Dedifferentiated amniotic fluid mesenchymal stem cell (primary cell): ENCODE measurements at regions not wholly inside any gene's neighbourhood (a gene's known extent, or its start where the extent isn't known, plus 50 kb on each side); places are given as distances from the start of the nearest gene placed in this dataset.

Experiments used
- DNase-seq: peaks from one replicate; pipeline ENCODE4 v3.0.0-alpha.2; 2016; ENCODE audit errors: extremely low spot score

DNA sequence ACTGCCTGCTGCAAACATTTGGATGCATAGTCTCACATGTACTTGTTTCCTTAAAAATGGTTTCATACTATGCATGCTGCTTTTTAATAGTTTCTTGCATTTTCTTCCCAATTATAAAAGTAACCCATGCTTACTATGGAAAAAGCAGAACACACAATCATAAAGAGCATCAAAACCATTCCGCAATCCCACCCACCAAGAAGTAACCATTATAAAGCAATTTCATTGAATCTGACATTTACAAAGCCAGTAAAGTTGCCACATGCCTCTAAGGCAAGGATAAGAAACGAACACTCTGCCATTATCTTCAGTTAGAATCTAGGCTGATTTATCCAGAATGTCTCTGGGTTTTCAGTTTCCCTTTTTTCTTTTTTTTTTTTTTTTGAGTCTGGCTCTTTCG, 92.7 kb upstream of the OSMR start:
- DNase-seq: no peak

DNA sequence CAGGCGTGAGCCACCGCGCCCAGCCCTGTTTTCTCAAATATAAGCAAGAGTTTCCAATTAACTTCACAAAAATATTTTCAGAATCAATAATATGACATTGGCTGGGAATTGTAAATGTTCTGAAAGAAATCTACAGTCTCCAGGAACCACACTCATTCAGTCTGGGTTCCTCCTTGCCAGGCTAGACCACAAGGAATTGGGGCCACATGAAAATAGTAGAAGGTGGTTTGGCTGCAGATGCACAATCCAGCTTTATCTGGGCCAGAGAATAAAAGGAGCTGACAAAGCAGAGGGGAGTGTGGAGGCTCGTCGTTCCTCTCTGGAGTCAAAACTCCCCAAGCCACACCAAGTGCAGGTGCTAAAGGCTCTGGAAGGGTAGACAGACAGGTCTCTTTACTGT, 92.0 kb upstream of the OSMR start:
- DNase-seq: no peak

DNA sequence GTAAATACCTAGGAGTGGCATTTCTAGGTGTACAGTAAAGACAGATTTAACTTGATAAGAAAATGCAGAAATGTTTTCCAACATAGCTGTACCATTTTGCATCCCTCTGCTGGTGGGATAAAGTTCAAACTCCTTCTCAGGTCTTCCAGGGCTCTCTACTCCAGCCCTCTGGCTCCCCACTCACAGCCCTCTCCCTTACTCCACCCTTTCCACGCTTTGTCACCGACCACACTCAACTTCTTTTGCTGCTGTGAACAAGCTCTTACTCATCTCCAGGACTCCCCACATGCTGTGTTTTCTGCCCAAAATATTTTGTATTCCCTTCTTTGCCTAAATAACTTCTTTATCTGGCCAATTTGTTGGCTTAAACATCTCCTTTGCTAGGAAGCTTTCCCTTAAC, 90.6 kb upstream of the OSMR start:
- no peak for DNase-seq

DNA sequence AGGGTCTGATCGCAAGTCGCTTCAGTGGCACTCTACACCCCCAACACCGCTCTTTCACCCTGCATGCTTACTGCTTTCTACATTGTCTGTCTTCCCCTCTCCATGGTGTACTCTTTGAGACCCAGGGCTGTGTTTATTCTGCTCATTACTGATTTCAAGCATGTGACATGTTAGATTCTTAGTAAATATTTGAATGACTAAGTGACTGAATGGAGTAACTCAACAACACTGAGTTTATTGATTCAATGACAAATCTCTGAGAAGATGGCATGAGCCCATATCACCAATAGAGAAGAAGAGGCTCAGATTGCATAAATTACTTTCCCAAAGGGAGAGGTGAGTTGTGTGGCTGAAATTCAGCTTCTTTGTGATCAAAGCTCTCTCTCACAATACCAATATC, 89.7 kb upstream of the OSMR start:
- no peak for DNase-seq

DNA sequence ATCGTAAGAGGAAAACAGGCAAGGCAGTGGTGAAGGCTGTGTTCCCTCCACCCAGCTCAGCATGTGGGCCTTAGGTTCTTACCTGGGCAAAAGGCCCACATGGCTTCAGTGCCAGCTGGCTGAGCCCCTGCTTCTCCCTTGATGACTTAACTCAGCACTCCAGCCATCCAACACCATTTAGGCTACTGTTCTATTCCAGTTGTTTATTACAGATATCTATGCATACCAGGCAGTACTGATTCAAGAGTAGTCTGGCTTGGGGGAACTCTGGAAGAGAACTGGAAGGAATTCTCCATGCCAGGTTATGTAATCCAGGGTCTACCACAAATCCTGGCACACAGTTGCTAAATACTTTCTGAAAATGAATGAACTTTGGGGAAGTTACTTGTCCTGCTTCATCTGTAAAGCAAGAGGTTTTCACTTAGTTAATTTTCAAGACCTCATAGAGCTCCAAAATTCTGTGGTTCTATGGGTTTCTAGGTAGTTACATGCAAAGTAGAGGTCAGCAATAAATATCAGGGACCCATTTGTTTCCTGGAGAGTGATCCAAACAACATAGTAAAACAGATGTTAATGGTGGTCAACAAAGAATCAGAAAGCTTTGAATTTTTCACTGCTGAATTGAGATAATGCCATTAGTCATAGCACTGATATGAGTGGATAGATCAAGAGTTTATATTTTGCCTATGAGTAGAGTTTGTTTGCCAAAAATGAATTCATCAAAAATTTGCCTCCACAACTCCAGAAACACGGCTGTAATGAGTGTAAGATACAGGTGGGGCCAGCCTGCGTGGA, 88.2 kb upstream of the OSMR start:
- no peak for DNase-seq

DNA sequence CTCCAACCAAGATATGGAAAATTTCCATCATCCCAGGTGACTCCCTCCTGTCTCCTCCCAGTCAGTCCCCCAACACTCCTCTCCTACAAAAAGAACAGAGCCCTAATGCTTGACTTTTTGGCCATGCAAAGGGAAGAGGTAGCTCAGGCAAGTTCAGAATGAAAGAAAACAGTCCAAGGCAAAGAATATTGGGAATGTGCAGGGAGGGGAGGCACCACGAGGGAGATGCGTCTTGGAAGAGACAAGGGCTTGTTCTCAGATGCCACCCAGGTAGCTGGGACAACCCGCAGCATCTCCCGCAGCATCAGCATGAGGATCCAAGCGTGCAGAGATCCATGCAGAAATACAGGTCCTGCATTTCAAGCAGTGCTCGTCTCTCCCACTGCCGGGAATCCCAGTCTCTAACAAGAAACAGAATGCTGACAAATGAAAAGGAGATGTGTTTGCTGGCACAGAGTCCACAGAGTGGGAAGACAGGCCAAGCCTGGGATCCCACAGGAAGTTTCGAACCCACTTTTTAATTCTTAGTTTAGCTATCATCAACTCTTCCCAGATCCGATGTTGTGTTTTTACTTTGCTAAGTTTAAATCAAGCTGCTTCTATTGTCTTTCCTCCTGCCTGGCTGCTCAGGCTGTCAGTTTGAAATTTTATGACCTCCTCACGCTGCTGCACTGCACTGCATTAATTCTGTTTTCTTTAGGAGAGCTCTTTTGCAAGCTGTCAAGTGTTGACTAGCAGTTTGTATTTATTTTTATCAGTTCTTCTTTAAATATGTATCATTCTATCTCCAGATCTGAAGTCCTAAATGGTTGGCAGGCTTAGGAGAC, 86.8 kb upstream of the OSMR start:
- no peak for DNase-seq

DNA sequence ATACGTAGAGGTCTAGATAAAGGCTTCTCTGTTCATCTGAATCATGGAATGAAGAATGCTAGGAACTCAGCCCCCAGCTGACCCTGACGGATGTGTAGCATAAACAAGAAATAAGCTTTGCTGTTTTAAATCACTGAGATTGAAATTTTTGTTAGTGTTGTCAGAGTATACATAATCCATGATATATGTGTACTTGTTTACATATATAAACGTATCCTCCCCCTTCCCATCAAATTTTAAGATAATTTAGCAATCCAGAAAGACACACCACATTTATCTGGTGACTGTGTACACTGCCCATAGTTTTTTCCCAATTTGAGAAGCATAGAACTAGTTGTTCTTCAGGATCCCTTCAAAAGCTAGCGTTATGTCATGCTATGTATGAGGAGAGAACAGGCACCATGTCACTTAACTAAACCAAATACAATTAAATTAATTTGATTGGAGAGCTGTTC, 80.8 kb upstream of the OSMR start:
- DNase-seq: no peak

DNA sequence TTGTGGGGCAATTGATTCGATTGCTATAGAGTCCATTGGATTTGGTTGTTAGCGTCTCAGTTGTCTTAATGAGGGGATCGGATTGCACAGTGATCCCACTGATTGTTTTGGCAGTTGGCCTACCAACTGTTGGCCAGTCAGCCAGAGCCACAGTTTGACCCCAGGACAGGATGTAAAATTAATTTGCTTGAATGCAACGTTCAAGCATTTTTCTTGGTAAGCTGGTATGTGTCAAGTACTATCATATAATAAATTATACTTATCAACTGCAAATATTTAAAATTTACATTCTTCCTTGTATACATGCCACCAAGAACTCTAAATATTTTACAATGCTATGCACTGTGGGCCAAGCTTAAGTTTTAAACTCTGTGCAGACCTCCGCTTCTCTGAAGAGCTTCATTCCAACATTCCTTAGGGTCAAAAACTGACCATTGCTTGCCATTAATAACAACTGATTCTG, 80.4 kb upstream of the OSMR start:
- DNase-seq: no peak

DNA sequence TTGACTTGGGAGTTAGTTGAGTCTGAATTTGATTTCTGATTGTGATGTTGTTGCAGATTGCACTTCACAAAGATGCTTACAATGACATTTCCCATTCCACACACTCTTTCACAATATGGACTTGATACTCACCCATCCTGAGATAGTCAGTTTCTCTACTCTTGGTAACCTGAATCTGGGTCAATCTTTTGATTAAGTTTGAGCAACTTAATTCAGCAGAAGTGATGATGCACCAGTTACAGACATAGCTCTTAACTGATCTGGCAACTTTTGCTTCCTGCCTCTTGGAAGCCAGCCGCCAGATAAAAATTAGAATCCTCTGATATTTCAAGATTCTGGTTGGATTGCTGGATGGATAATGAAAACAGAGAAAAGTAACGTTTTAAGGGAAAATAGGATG, 79.7 kb upstream of the OSMR start:
- no peak for DNase-seq

DNA sequence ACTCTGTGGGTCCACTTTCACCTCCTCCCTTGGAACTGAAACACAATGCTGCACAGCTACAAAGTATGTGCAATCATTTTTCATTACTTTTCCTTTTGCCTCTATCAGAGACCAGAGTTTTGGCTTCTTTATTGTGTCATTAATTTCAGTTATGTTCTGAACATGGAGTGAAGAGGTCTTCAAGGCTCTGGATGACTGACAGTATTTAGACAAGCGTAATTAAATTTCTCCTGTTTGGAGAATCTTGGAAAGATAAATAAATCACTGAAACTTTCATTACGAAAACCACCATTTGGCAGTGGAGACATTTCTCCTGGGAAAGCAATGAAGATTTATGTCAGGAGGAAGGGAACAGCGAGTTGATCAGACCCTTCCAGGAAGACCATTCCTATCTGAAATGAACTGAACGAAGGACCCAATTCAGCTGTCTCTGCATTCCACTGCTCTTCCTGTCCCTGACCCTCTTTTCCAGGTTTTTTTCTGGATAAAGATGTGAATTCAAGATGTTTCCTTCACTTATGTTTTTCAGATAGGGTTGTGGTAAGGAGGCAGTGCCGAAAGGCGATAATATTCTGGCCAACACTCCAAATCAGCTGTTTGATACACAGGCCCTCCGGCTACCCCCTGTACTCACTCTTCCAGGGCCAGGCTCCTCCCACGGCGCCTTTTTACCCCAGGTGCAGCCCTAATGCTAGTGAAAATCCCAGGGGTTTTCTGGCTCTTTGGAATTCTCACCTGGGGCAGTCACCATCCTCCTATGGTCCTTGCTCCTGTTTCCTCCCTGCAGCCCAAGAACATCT, 77.2 kb upstream of the OSMR start:
- DNase-seq: no peak

DNA sequence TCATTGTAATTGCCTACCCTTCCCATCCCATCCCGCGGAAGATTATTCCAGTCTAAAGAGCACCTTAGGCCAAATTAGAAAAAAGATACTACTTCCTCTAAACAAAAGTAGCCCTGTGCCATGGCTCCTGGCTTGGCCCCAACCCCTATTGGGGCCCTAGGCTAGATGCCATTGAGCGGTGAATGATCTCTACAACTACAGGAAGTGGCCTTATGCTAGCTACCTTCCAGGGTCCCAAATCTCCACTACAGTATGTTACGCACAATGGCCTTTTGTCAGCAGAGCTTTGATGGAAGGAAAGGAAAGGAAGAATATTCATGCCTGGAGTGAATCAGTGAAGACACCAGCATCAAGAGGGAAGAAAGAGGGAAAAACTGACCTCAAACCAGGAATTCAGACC, 73.3 kb upstream of the OSMR start:
- DNase-seq: no peak

DNA sequence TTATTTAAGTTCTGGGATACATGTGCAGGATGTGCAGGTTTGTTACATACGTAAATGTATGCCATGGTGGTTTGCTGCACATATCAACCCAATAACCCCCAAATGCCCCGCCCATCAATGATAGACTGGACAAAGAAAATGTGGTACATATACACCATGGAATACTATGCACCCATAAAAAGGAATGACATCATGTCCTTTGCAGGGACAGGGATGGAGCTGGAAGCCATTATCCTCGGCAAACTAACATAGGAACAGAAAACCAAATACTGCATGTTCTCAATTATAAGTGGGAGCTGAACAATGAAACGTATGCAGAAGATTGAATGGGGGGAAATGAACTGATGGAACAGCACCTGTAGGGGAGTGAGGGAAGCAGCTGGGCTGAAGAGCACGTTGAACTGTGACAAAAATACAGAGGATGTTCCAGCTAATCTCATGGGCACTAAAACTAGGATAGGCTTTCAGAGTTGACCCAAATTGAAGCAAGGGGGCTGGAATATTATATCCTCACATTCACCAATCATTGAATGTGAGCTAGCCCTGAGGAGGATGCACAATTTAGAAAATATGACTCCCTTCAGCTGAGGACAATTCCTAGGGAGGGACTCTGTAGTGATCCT, 70.5 kb upstream of the OSMR start:
- DNase-seq: no peak

DNA sequence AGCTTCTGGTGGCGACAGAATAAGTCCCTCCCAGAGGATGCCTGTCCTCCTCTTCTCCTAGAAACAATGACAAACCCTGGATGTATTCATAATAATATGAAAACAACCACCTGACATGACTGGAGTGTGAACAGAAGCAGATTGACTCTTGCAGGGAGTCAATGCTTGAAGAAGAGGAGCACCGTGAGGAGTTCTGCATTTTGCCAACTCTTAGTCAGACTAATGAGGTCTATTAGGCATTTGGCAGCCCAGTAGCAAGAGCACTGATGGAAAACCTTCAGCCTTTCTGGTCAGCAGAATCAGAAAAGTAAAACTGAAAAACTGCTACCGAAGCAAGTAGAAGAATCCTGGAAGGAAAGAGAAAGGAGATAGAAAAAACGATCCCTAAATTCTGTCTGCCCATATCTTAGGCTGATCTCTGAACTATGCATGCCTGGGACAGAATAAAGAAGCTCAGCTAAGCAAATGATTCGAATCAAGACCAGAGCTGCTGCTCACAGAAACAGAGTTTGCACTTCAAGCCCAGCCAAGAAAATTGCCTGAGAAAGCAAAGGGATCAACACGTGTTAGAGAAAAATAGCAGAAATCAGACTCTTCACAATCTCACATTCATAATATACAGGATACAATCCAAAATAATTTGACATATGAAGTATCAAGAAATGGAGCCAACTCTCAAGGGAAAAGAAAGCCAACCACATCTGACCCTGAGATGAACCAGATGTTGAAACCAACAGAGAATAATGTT, 69.5 kb upstream of the OSMR start:
- DNase-seq: no peak

DNA sequence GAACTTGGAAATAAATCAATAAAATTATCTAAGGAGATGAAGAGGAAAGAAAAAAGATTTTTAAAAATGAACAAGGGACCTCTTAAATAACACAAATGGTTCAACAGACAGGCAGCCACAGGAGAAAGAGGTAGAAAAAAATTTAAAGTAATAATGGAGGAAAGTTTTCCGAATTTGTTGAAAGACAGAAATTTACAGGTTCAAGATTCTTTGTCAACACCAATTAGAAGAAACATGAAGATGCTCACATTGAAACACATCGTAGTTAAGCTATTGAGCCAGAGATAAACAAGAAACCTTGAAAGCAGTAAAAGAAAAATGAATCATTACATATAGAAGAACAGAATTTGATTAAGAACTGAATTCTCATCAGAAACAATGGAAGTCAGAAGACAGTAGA, 68.7 kb upstream of the OSMR start:
- no peak for DNase-seq

DNA sequence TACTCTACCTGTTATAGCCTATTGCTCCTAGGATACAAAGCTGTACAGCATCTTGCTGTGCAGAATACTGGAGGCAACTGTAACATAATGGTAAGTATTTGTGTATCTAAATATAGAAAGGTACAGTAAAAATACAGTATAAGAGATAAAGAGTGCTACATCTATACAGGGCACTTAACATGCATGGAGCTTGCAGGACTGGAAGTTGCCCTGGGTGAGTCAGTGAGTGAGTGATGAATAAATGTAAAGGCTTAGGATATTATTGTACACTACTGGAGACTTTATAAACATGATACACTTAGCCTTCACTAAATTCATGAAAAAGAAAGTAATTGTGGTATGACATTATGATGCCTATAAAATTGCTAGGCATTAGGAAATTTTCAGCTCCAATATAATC, 65.5 kb upstream of the OSMR start:
- no peak for DNase-seq

DNA sequence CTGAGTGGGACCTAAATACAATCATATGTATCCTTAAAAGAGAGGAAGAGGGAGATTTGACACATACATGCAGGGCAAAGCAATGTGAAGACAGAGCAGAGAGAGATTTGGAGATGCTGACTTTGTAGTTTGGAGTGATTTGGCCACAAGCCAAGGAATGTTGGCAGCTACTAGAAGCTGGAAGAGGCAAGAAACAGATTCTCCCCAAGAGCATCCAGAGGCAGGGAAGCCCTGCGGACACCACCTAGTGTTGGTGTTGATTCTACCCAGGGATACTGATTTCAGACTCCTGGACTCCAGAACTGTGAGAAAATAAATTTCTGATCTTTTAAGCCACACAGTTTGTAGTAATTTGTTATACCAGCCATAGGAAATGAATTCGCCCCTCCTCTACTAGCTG, 64.9 kb upstream of the OSMR start:
- DNase-seq: no peak

DNA sequence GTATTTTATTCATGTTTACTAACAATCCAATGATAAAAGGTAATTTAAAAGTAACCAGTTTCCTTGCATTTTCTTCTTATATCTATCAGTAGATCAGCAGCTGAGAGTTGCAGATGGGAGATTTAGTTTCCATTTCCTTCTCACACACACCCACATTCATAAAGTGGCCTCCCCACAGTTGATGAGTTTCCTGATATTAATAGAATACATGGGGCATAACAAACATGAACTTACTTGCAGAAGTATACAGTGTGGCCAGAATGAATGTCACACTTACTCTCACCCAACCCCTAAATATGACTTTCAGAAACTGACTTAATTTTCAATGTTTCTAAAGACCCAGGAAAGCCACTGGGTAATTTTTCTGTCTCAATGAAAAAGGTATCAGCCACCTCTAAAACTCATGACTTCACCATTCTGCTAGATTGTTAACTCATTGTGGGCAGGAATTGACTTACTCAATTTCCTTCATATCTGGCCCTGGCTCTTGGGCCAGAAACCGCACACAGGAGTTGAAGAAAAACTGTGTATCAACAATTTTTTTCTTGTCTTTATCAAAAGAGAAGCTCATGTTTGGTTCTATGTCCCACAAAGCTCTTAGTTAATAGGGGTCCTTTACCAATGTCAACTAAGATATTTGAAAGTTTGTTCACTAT, 63.5 kb upstream of the OSMR start:
- DNase-seq: no peak

DNA sequence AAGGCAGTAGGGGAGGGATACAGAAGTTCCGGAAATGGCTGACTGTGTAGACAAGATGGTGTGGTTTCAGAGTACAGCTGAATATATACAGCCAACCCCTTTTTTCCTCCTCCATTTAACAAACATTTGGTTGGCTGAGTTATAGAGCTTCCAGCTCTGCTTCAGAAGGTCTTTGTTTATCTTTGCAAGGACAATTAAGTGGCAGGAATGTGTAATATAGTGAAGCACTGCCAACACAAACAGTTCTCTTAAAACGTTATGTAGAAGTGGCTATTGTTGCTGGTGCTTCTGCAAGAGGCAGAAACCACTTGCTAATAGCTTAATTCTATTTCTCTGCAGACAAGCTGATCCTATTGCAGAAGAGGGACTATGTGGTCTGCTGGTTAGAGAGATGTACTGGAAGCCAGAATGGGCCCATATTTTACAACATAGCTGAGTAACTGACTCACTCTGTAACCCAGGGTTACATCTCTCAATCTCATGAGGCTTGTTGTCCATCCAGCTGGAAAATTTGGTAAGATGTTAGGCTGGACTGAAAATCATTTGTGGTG, 62.7 kb upstream of the OSMR start:
- peak; percentile 95 for DNase-seq

DNA sequence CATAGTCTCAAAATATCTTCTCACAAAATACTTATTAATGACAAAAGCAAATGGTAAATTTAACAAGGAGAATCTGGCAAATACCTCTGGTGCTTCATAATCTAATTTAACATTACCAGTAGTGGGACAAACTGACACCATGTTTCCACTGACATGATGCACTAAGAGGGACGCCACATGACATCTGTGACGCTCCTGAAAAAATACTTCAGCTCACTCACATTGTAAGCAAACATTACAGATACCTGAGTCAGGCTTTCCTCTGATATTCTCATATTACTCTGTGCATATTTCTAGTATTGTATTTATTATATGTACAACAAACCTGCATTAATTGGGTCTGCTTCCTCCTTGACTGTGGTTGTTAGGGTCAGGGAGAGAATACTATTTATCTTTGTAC, 56.7 kb upstream of the OSMR start:
- no peak for DNase-seq

DNA sequence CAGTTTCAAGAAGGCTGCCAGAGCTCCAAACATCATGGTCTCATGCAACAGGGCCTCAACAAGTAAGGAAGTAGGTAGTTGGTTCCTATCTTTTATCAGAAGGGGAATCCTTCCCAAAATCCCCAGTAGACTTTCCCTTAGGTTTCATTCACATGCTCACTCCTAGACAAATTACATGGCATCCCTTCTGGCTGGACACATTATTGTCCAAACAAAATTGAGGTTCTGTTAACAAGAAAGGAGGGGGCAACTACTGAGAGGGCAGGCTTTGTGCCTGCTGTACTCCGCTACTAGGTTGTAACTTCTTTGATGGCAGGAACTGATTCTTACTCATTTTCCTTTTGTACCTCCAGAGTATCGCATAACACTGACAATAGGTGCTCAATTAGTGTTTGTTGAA, 56.0 kb upstream of the OSMR start:
- DNase-seq: no peak
